ENCODE measurements at regions not wholly inside any gene's neighbourhood (a gene's known extent, or its start where the extent isn't known, plus 50 kb on each side); places are given as distances from the start of the nearest gene placed in this dataset.

- no peaks in the 10 kb centered on the region for H3K36me3 ChIP-seq (ENCODE audit: control insufficient read depth in 2 of 2, extremely low read depth in 1 of 2, insufficient read depth in 2 of 2, low read length in 2 of 2)
These were observed 134.6 kb upstream of the ADAMTS5 start for GRCh38 chr21:27101523-27101922.

GRCh38 chr21:27094184-27094948 is 127.5 kb upstream of the ADAMTS5 start:
- dilution Hi-C loops (cut with MboI; ENCODE audit: extremely low pct_ligation_motif_present, low sequenced_read_pairs): no loop called here
- Histone ChIP-seq H3K4me2 (ENCODE audit: control insufficient read depth, extremely low read depth, insufficient read depth, low read depth, low read length) (no peak overlapping the region), H3K27me3 (ENCODE audit: control insufficient read depth, extremely low read depth, insufficient read depth, low read length) (no peaks in the 10 kb centered on the region), H4K20me1 (ENCODE audit: control insufficient read depth, extremely low read depth, insufficient read depth, low read length) (no peaks in the 10 kb centered on the region), H3K36me3 (ENCODE audit: control insufficient read depth in 2 of 2, extremely low read depth in 1 of 2, insufficient read depth in 2 of 2, low read length in 2 of 2) (no peaks in the 10 kb centered on the region), H3K9me1 (ENCODE audit: control insufficient read depth, extremely low read depth, insufficient read depth, low read length) (no peaks in the 10 kb centered on the region), H3K4me1 (ENCODE audit: control insufficient read depth, extremely low read depth, insufficient read depth, low read length) (no peaks in the 10 kb centered on the region), H3K27ac (ENCODE audit: control insufficient read depth, insufficient read depth, low read length) (no peak overlapping the region), H3K9ac (ENCODE audit: control insufficient read depth, extremely low read depth, insufficient read depth, low read length) (no peak overlapping the region), H2AFZ (ENCODE audit: control insufficient read depth, low read length) (no peak overlapping the region), H3K9me3 (ENCODE audit: control insufficient read depth, low read depth, low read length) (no peaks in the 10 kb centered on the region), H3K79me2 (ENCODE audit: control insufficient read depth, insufficient read depth, low read length) (no peaks in the 10 kb centered on the region), H3K4me3 (ENCODE audit: control insufficient read depth in 2 of 3, extremely low read depth in 1 of 3, insufficient read depth in 2 of 3, low read depth in 1 of 3, low read length in 3 of 3) (no peak overlapping the region)
- TF ChIP-seq EZH2 (IDR thresholded peaks at IDR 0.05; ENCODE audit: low read length): no peak
- DNase-seq (ENCODE audit: low read depth, low spot score) (no peak), FAIRE-seq (no peak)

More at GRCh38 chr21:27101523-27101922, 134.6 kb upstream of the ADAMTS5 start:
- Histone ChIP-seq H3K27me3 (ENCODE audit: control insufficient read depth, extremely low read depth, insufficient read depth, low read length) (no peaks in the 10 kb centered on the region), H3K27ac (ENCODE audit: control insufficient read depth, insufficient read depth, low read length) (no peak overlapping the region), H2AFZ (ENCODE audit: control insufficient read depth, low read length) (no peak overlapping the region), H4K20me1 (ENCODE audit: control insufficient read depth, extremely low read depth, insufficient read depth, low read length) (no peaks in the 10 kb centered on the region), H3K4me2 (ENCODE audit: control insufficient read depth, extremely low read depth, insufficient read depth, low read depth, low read length) (no peak overlapping the region), H3K79me2 (ENCODE audit: control insufficient read depth, insufficient read depth, low read length) (no peaks in the 10 kb centered on the region), H3K4me1 (ENCODE audit: control insufficient read depth, extremely low read depth, insufficient read depth, low read length) (no peaks in the 10 kb centered on the region), H3K9me1 (ENCODE audit: control insufficient read depth, extremely low read depth, insufficient read depth, low read length) (no peaks in the 10 kb centered on the region), H3K9ac (ENCODE audit: control insufficient read depth, extremely low read depth, insufficient read depth, low read length) (no peak overlapping the region), H3K9me3 (ENCODE audit: control insufficient read depth, low read depth, low read length) (no peaks in the 10 kb centered on the region), H3K4me3 (ENCODE audit: control insufficient read depth in 2 of 3, extremely low read depth in 1 of 3, insufficient read depth in 2 of 3, low read depth in 1 of 3, low read length in 3 of 3) (no peak overlapping the region)
- FAIRE-seq (no peak), DNase-seq (ENCODE audit: low read depth, low spot score) (no peak)
- dilution Hi-C loops (cut with MboI; ENCODE audit: extremely low pct_ligation_motif_present, low sequenced_read_pairs): no loop called here
- TF ChIP-seq CTCF (optimal IDR thresholded peaks at IDR 0.05 in 1 of 3, IDR thresholded peaks at IDR 0.05 in 1 of 3, conservative IDR thresholded peaks at IDR 0.05 in 1 of 3; ENCODE audit: extremely low read depth in 1 of 3, insufficient read depth in 2 of 3, low read length in 3 of 3) (no peak), EZH2 (IDR thresholded peaks at IDR 0.05; ENCODE audit: low read length) (no peak)

- no peaks in the 10 kb centered on the region for H4K20me1 ChIP-seq (ENCODE audit: control insufficient read depth, extremely low read depth, insufficient read depth, low read length)
- no peaks in the 10 kb centered on the region for H3K9me3 ChIP-seq (ENCODE audit: control insufficient read depth, low read depth, low read length)
- dilution Hi-C loops (cut with MboI; ENCODE audit: extremely low pct_ligation_motif_present, low sequenced_read_pairs): no loop called here
- H3K27me3 ChIP-seq (ENCODE audit: control insufficient read depth, extremely low read depth, insufficient read depth, low read length): no peaks in the 10 kb centered on the region
- H3K79me2 ChIP-seq (ENCODE audit: control insufficient read depth, insufficient read depth, low read length): no peaks in the 10 kb centered on the region
- H3K9me1 ChIP-seq (ENCODE audit: control insufficient read depth, extremely low read depth, insufficient read depth, low read length): no peaks in the 10 kb centered on the region
- H3K36me3 ChIP-seq (ENCODE audit: control insufficient read depth in 2 of 2, extremely low read depth in 1 of 2, insufficient read depth in 2 of 2, low read length in 2 of 2): no peaks in the 10 kb centered on the region
- DNase-seq (ENCODE audit: low read depth, low spot score) (no peak), FAIRE-seq (no peak)
- no peak overlapping the region for H3K4me2 ChIP-seq (ENCODE audit: control insufficient read depth, extremely low read depth, insufficient read depth, low read depth, low read length)
- H3K4me3 ChIP-seq (ENCODE audit: control insufficient read depth in 2 of 3, extremely low read depth in 1 of 3, insufficient read depth in 2 of 3, low read depth in 1 of 3, low read length in 3 of 3): no peak overlapping the region
- no peak overlapping the region for H2AFZ ChIP-seq (ENCODE audit: control insufficient read depth, low read length)
- no peak overlapping the region for H3K27ac ChIP-seq (ENCODE audit: control insufficient read depth, insufficient read depth, low read length)
- TF ChIP-seq CTCF (optimal IDR thresholded peaks at IDR 0.05 in 1 of 3, IDR thresholded peaks at IDR 0.05 in 1 of 3, conservative IDR thresholded peaks at IDR 0.05 in 1 of 3; ENCODE audit: extremely low read depth in 1 of 3, insufficient read depth in 2 of 3, low read length in 3 of 3) (no peak), EZH2 (IDR thresholded peaks at IDR 0.05; ENCODE audit: low read length) (no peak)
- H3K9ac ChIP-seq (ENCODE audit: control insufficient read depth, extremely low read depth, insufficient read depth, low read length): no peak overlapping the region
- H3K4me1 ChIP-seq (ENCODE audit: control insufficient read depth, extremely low read depth, insufficient read depth, low read length): no peaks in the 10 kb centered on the region
These were observed 119.7 kb upstream of the ADAMTS5 start for GRCh38 chr21:27086630-27087029.
